ENCODE measurements at regions not wholly inside any gene's neighbourhood (a gene's known extent, or its start where the extent isn't known, plus 50 kb on each side); places are given as distances from the start of the nearest gene placed in this dataset.

DNA sequence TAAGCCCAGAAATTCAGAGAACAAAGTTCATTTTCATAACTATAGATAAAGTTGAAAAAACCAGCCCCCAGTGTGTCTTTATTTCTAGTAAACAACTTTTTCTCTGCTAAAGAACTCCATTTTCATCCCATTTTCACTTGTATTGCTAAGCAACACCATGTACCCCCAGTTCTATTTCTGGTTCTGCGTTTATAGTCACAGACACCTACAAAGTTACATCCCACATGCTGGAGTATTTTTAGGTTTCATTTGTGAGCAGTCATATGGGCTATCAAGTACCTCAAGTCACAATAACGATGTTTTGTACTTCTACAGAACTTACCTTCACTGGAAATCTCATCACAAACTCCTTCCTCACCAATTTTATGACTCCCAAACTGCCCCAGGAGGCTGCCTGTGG is 236.5 kb downstream of the RSL24D1 start:
- TF ChIP-seq CTCF (conservative IDR thresholded peaks at IDR 0.05 in 1 of 2, IDR thresholded peaks at IDR 0.05 in 1 of 2; ENCODE audit: low read depth in 1 of 2, low read length in 2 of 2) (no peak), EZH2 (IDR thresholded peaks at IDR 0.05; ENCODE audit: low read length, missing control alignments) (no peak)

Measured in fibroblast of lung (primary cell).